WTC11 (cell line): ENCODE measurements at regions not wholly inside any gene's neighbourhood (a gene's known extent, or its start where the extent isn't known, plus 50 kb on each side); places are given as distances from the start of the nearest gene placed in this dataset.
A peak's percentile ranks its signal among the peaks of the same experiment; 100 is the strongest.

Source experiments
- ATAC-seq: fragments of 200-7000 bp; cut with Tn5 transposase; 2 replicates; pipeline ENCODE4 v1.10.0; 2021; ENCODE audit warnings: mild to moderate bottlenecking, moderate library complexity
- CTCF ChIA-PET: fragments of 300-600 bp; sonication (Branson Sonifier 250); formaldehyde crosslinking; loops from one replicate; lab custom pipeline; 2021; ENCODE audit warnings: antibody characterized with exemption; lab: Charles Lee
- POLR2A ChIA-PET: fragments of 350-600 bp; sonication (Branson Sonifier 250); formaldehyde crosslinking; loops from one replicate; lab custom pipeline; 2021; ENCODE audit warnings: antibody characterized with exemption; lab: Charles Lee
- DNase-seq: peaks from one replicate; pipeline ENCODE4 v3.0.0; 2021; ENCODE audit warnings: low spot score
- H3K27ac Mint-ChIP-seq: 2 replicates; pipeline ENCODE4 v1.8.0; 2021; ENCODE audit warnings: mixed read lengths
- H3K27me3 Mint-ChIP-seq: 2 replicates; pipeline ENCODE4 v1.8.0; 2021; ENCODE audit warnings: low read depth, mild to moderate bottlenecking, moderate library complexity, mixed read lengths
- H3K36me3 Mint-ChIP-seq: 2 replicates; pipeline ENCODE4 v1.8.0; 2021; ENCODE audit warnings: mixed read lengths
- H3K4me1 Mint-ChIP-seq: 2 replicates; pipeline ENCODE4 v1.8.0; 2022; ENCODE audit warnings: mixed read lengths
- H3K4me3 Mint-ChIP-seq: 2 replicates; pipeline ENCODE4 v1.8.0; 2021; ENCODE audit warnings: mild to moderate bottlenecking, moderate library complexity, mixed read lengths
- H3K9me3 Mint-ChIP-seq: 2 replicates; pipeline ENCODE4 v1.8.0; 2021; ENCODE audit warnings: mixed read lengths
- ESRRA ChIP-seq: sonication (generic); formaldehyde crosslinking; IDR thresholded peaks from 2 replicates; pipeline ENCODE4 v1.8.1; 2022; ENCODE audit warnings: mild to moderate bottlenecking, missing genetic modification reagents, borderline replicate concordance
- GTF2I ChIP-seq: fragments of 250-450 bp; sonication (Bioruptor Pico); conservative IDR thresholded peaks from 2 replicates; pipeline ENCODE4 v1.4.0; 2021; ENCODE audit warnings: mild to moderate bottlenecking
- HMGA2 ChIP-seq: fragments of 250-450 bp; sonication (Bioruptor Pico); IDR thresholded peaks from 2 replicates; pipeline ENCODE4 v1.4.0; 2021; ENCODE audit warnings: mild to moderate bottlenecking, moderate library complexity
- JUN ChIP-seq: sonication (generic); formaldehyde crosslinking; IDR thresholded peaks from 2 replicates; pipeline ENCODE4 v1.8.0; 2023; ENCODE audit warnings: mild to moderate bottlenecking, missing genetic modification reagents
- MAX ChIP-seq: sonication (generic); formaldehyde crosslinking; IDR thresholded peaks from 2 replicates; pipeline ENCODE4 v1.8.0; 2022; ENCODE audit warnings: mild to moderate bottlenecking, missing genetic modification reagents
- MLX ChIP-seq: sonication (generic); formaldehyde crosslinking; IDR thresholded peaks from 2 replicates; pipeline ENCODE4 v1.8.1; 2023; ENCODE audit warnings: mild to moderate bottlenecking, missing genetic modification reagents, moderate library complexity
- NFE2L1 ChIP-seq: sonication (generic); formaldehyde crosslinking; IDR thresholded peaks from 2 replicates; pipeline ENCODE4 v1.8.1; 2023; ENCODE audit warnings: missing genetic modification reagents
- NFYB ChIP-seq: sonication (generic); formaldehyde crosslinking; conservative IDR thresholded peaks from 2 replicates; pipeline ENCODE4 v1.8.0; 2022; ENCODE audit warnings: low read depth, missing genetic modification reagents
- NR3C1 ChIP-seq: sonication (generic); formaldehyde crosslinking; conservative IDR thresholded peaks from 2 replicates; pipeline ENCODE4 v1.8.1; 2023; ENCODE audit warnings: low read depth, mild to moderate bottlenecking, missing genetic modification reagents
- OVOL2 ChIP-seq: fragments of 250-450 bp; sonication (Bioruptor Pico); IDR thresholded peaks from 2 replicates; pipeline ENCODE4 v1.9.0; 2021; ENCODE audit warnings: mild to moderate bottlenecking, borderline replicate concordance
- PRRX2 ChIP-seq: fragments of 250-450 bp; sonication (Bioruptor Pico); IDR thresholded peaks from 2 replicates; pipeline ENCODE4 v1.8.0; 2021; ENCODE audit warnings: mild to moderate bottlenecking
- RELA ChIP-seq: sonication (generic); formaldehyde crosslinking; IDR thresholded peaks from 2 replicates; pipeline ENCODE4 v1.8.1; 2022; ENCODE audit warnings: missing genetic modification reagents, mild to moderate bottlenecking, borderline replicate concordance
- SMAD3 ChIP-seq: sonication (generic); formaldehyde crosslinking; IDR thresholded peaks from 2 replicates; pipeline ENCODE4 v1.8.0; 2022; ENCODE audit warnings: missing genetic modification reagents, mild to moderate bottlenecking, borderline replicate concordance
- SP1 ChIP-seq: sonication (generic); formaldehyde crosslinking; conservative IDR thresholded peaks from 2 replicates; pipeline ENCODE4 v1.8.1; 2022; ENCODE audit warnings: missing genetic modification reagents
- TCF7 ChIP-seq: sonication (generic); formaldehyde crosslinking; IDR thresholded peaks from 2 replicates; pipeline ENCODE4 v1.8.0; 2022; ENCODE audit warnings: mild to moderate bottlenecking, low read depth, missing genetic modification reagents, moderate library complexity
- ZMAT4 ChIP-seq: fragments of 250-450 bp; sonication (Bioruptor Pico); IDR thresholded peaks from 2 replicates; pipeline ENCODE4 v1.9.0; 2021; ENCODE audit warnings: mild to moderate bottlenecking
- ZNF317 ChIP-seq: sonication (generic); formaldehyde crosslinking; IDR thresholded peaks from 2 replicates; pipeline ENCODE4 v1.8.1; 2023; ENCODE audit warnings: low read depth, mild to moderate bottlenecking, moderate library complexity, missing genetic modification reagents, borderline replicate concordance
- TF ChIP-seq, protein P1 (sequence below): sonication (generic); formaldehyde crosslinking; IDR thresholded peaks from 2 replicates; pipeline ENCODE4 v1.8.0; 2022; ENCODE audit warnings: mild to moderate bottlenecking, missing genetic modification reagents
- TF ChIP-seq, protein P2 (sequence below): fragments of 250-450 bp; sonication (Bioruptor Pico); IDR thresholded peaks from 2 replicates; pipeline ENCODE4 v2.1.2; 2022; ENCODE audit warnings: mild to moderate bottlenecking, moderate library complexity
- TF ChIP-seq, protein P3 (sequence below): sonication (generic); formaldehyde crosslinking; IDR thresholded peaks from 2 replicates; pipeline ENCODE4 v1.8.0; 2023; ENCODE audit warnings: missing genetic modification reagents, mild to moderate bottlenecking, borderline replicate concordance

GRCh38 chr16:55155815-55156214 is 168.2 kb upstream of the IRX6 start:
- ChIA-PET CTCF (interaction anchor here (0.5 to 2.3 kb wide), 9 partner anchors 12 to 511 kb away, joined by 3 to 7 read pairs (median 3); no protein-coding TSS in a partner anchor), POLR2A (interaction anchor here (0.7 to 1.2 kb wide), 2 partner anchors 12 to 57 kb away, joined by 4 to 7 read pairs; no protein-coding TSS in a partner anchor)
- Mint-ChIP-seq H3K4me1 (peaks cover 11% of the 10 kb centered on the region), H3K9me3 (peaks cover 6% of the 10 kb centered on the region), H3K27me3 (0 out of 2 replicates have a peak, but pooled peaks cover 2% of the 10 kb centered on the region), H3K36me3 (peaks cover 4% of the 10 kb centered on the region), H3K27ac (no peak overlapping the region), H3K4me3 (no peak overlapping the region)
- DNase-seq = peak; percentile 44
- TF ChIP-seq, protein P1, sequence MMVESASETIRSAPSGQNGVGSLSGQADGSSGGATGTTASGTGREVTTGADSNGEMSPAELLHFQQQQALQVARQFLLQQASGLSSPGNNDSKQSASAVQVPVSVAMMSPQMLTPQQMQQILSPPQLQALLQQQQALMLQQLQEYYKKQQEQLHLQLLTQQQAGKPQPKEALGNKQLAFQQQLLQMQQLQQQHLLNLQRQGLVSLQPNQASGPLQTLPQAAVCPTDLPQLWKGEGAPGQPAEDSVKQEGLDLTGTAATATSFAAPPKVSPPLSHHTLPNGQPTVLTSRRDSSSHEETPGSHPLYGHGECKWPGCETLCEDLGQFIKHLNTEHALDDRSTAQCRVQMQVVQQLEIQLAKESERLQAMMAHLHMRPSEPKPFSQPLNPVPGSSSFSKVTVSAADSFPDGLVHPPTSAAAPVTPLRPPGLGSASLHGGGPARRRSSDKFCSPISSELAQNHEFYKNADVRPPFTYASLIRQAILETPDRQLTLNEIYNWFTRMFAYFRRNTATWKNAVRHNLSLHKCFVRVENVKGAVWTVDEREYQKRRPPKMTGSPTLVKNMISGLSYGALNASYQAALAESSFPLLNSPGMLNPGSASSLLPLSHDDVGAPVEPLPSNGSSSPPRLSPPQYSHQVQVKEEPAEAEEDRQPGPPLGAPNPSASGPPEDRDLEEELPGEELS (CRISPR knock-in tag) = no peak
- no peak for TF ChIP-seq ESRRA (CRISPR knock-in tag)
- no peak for TF ChIP-seq SP1 (CRISPR knock-in tag)
- TF ChIP-seq HMGA2 (CRISPR knock-in tag) = no peak
- TF ChIP-seq RELA (CRISPR knock-in tag) = no peak
- TF ChIP-seq, protein P2, sequence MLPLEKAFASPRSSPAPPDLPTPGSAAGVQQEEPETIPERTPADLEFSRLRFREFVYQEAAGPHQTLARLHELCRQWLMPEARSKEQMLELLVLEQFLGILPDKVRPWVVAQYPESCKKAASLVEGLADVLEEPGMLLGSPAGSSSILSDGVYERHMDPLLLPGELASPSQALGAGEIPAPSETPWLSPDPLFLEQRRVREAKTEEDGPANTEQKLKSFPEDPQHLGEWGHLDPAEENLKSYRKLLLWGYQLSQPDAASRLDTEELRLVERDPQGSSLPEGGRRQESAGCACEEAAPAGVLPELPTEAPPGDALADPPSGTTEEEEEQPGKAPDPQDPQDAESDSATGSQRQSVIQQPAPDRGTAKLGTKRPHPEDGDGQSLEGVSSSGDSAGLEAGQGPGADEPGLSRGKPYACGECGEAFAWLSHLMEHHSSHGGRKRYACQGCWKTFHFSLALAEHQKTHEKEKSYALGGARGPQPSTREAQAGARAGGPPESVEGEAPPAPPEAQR (CRISPR knock-in tag) = no peak
- TF ChIP-seq MAX (CRISPR knock-in tag) = no peak
- no peak for TF ChIP-seq PRRX2 (CRISPR knock-in tag)
- TF ChIP-seq, protein P3, sequence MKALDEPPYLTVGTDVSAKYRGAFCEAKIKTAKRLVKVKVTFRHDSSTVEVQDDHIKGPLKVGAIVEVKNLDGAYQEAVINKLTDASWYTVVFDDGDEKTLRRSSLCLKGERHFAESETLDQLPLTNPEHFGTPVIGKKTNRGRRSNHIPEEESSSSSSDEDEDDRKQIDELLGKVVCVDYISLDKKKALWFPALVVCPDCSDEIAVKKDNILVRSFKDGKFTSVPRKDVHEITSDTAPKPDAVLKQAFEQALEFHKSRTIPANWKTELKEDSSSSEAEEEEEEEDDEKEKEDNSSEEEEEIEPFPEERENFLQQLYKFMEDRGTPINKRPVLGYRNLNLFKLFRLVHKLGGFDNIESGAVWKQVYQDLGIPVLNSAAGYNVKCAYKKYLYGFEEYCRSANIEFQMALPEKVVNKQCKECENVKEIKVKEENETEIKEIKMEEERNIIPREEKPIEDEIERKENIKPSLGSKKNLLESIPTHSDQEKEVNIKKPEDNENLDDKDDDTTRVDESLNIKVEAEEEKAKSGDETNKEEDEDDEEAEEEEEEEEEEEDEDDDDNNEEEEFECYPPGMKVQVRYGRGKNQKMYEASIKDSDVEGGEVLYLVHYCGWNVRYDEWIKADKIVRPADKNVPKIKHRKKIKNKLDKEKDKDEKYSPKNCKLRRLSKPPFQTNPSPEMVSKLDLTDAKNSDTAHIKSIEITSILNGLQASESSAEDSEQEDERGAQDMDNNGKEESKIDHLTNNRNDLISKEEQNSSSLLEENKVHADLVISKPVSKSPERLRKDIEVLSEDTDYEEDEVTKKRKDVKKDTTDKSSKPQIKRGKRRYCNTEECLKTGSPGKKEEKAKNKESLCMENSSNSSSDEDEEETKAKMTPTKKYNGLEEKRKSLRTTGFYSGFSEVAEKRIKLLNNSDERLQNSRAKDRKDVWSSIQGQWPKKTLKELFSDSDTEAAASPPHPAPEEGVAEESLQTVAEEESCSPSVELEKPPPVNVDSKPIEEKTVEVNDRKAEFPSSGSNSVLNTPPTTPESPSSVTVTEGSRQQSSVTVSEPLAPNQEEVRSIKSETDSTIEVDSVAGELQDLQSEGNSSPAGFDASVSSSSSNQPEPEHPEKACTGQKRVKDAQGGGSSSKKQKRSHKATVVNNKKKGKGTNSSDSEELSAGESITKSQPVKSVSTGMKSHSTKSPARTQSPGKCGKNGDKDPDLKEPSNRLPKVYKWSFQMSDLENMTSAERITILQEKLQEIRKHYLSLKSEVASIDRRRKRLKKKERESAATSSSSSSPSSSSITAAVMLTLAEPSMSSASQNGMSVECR (CRISPR knock-in tag) = no peak
- TF ChIP-seq NFYB (CRISPR knock-in tag) = no peak
- TF ChIP-seq NR3C1 = no peak
- no peak for TF ChIP-seq MLX (CRISPR knock-in tag)
- no peak for TF ChIP-seq SMAD3 (CRISPR knock-in tag)
- TF ChIP-seq GTF2I (CRISPR knock-in tag) = no peak
- no peak for TF ChIP-seq TCF7 (CRISPR knock-in tag)
- TF ChIP-seq OVOL2 = no peak
- no peak for TF ChIP-seq ZMAT4
- TF ChIP-seq ZNF317 (CRISPR knock-in tag) = no peak
- no peak for TF ChIP-seq NFE2L1 (CRISPR knock-in tag)
- TF ChIP-seq JUN (CRISPR knock-in tag) = no peak
- peak; percentile 84 for ATAC-seq
